Stimulated activated CD4-positive, alpha-beta T cell treated with anti-CD3 and anti-CD28 coated beads, Interleukin-4, amount 100 ng/mL, for 1 hour (primary cell): ENCODE measurements at regions not wholly inside any gene's neighbourhood (a gene's known extent, or its start where the extent isn't known, plus 50 kb on each side); places are given as distances from the start of the nearest gene placed in this dataset.
"Not testable (repeated sequence)": the region's sequence is repeated elsewhere in the genome, so short reads cannot be mapped to it uniquely, and the experiment has no call there.

Experiments
- DNase-seq: peaks from one replicate; pipeline ENCODE4 v3.0.0-alpha.2; 2020

DNA sequence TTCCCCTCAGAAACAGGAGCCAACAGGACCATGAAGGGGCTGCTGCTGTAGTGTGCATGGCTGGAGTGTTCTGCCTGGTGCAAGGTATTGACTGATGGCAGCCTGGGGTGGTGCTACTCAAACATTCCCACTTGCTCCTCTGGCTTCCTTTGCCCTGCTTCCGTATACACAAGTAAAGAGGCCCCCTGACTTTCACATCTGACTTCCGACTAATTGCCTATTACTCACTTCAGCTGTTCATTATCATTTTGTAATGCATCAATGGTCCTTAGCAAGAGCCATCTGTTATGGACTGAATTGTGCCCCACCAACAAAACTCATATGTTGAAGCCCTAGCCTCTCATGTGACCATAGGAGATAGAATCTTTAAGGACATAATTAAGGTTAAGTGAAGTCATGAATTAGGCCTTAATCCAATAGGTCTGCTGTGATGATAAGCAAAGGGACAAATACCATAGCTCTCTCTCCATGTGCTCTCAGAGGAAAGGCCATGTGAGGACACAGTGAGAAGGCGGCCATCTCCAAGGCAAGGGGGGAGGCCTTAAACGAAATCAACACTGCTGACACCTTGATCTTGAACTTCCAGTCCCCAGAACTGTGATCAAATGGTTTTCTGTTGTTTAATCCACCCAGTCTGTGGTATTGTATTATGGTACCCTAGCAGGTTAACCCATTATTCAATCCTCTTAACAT lies 122.5 kb upstream of the CLNK start:
- DNase-seq, result no peak

DNA sequence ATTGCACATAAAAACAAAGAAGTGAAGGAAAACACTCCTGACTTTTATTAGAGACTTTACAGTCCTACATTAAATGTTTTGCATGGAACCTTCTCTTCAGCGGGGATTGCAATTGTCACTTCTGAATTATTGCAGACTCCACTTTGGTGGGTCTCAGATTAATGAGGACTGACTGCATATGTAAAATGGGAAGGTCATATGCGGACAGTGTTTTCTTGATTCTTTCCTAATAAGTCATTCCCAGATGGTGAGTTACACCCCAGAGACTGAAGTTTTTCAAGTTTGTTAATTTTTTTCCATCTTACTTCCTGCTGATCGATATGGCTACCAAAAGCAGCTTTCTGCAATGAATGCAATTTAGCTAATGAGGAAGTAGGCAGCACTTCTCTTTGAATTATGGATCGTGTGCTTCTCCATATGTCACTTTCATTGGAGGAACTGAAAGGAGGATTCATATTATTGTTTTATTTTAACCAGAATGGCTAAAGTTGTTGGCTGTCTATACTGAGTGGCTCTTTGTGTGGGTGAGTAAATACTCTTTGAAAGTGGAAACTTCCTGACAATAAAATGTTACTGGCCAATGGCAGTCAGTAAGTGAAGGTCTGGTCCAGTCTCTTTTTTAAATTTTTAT lies 119.3 kb upstream of the CLNK start:
- no peak for DNase-seq

DNA sequence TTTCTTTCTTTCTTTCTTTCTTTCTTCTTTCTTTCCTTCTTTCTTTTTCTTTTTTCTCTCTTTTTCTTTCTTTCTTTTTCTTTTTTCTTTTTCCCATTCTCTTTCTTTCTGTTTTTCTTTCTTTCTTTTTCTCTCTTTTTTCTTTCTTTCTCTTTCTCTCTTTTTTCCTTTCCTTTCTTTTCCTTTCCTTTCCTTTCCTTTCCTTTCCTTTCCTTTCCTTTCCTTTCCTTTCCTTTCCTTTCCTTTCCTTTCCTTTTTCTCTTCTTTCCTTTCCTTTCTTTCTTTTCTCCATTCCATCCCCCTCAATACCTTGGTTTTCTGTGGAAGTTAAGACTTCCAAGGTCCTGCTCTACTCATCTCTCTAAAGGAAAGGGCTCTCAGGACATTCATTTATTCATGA lies 102.8 kb upstream of the CLNK start:
- DNase-seq, result no peak

DNA sequence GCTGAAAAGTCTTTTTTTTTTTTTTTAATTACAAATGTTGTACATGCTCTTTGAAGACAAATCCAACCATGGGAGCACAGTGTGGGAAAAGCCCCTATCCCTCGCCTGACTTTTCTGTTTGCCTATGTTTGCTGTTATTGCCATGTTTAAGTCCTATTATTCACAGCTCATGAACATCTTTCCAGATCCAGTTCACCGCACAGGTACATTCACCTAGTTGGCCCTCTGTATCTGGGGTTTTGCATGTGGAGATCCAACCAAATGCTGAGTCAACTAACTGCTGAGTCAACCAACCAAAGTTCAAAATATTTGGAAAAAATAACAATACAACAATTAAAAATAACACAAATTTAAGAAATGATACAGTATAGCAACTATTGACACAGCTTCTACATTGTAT lies 100.1 kb upstream of the CLNK start:
- no peak for DNase-seq

DNA sequence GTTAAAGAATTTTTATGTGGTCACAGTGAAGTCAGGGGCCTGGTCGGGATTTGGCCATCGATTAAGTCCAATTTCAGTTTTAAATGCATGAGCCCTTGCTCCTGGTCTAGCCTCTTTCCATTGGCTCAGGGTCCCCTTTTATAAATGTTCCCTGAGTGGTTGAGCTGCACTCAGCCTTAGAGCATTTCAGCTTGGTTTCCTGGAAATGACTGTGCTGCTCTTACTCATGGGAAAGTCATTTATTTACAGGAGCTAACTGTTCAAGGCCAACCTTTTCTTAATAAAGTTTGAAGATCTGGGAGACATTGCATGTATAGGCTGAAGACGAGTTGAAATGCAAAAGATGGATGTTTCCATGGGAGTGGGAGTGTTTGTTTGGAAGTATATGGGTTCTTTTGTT lies 98.8 kb upstream of the CLNK start:
- no peak for DNase-seq

DNA sequence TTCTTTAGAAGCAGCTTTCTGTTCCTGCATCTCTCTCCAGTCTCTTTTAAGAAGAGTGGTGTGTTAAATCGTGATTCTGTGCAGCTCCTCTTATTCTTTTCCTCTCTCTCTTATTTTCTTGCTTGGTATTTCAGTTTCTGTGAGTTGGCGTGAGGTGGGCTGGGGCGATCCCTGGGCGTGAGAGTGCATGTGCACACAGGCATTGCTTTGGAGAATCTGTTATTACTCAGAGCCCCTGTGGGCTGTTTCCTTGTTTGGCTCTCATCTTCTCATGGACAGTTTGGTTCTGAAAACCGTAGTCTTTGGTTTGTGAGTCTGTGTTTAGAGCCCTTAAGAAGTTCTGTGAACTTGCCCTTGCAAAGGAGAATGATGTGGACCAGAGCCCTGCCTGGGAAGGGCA lies 97.2 kb upstream of the CLNK start:
- DNase-seq, result no peak

DNA sequence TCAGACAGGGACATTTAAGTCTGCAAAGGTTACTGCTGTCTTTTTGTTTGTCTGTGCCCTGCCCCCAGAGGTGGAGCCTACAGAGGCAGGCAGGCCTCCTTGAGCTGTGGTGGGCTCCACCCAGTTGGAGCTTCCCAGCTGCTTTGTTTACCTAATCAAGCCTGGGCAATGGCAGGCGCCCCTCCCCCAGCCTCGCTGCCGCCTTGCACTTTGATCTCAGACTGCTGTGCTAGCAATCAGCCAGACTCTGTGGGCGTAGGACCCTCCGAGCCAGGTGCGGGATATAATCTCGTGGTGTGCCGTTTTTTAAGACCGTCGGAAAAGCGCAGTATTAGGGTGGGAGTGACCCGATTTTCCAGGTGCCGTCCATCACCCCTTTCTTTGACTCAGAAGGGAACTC lies 96.2 kb upstream of the CLNK start:
- not testable (repeated sequence) for DNase-seq

DNA sequence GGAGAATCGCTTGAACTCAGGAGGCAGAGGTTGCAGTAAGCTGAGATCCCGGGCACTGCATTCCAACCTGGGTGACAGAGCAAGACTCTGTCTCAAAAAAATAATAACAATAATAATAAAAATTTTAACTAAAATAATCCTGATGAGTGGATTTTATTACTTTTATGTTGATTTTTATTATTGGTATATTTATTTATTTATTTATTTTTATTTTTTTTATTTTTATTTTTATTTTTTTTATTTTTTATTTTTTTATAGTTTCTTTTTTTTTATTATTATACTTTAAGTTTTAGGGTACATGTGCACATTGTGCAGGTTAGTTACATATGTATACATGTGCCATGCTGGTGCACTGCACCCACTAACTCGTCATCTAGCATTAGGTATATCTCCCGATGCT lies 90.6 kb upstream of the CLNK start:
- not testable (repeated sequence) for DNase-seq

DNA sequence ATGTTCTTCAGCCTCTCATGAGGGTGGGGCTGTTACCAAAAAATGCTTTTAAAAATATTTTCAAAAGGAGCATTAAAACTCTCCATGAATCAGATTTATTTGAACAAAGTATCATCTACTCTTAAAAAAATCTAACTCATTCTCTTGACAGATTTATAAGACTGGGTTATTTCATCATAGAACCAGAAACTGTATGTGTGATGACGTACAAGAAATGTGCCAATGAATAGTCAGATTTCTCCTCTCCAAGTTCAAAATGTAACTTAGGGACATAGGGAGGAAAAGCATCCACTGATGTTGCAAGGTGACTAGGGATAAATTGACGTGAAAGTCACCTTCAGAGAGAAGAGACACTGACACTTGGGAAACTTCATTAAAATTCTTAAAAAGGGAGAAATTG lies 89.1 kb upstream of the CLNK start:
- DNase-seq, result no peak

DNA sequence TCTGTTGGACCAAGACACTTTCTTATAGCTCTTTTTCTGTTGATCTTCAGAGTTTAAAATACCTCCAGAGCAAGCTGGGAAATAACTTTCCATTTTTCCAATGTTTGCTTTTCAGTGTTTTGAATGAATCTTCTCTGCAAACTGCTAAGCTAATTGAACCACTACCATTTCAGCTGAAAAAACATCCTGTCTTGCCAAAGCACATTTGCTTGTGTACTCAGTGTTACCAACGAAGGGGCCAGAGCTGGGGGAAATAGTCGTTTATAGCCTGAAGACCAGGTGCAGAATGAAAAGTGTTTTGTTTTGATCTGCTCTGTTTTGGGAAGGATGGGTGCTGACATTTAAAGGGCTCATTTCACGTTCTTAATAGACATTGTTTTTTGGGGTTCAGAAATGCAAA lies 88.4 kb upstream of the CLNK start:
- DNase-seq, result no peak

DNA sequence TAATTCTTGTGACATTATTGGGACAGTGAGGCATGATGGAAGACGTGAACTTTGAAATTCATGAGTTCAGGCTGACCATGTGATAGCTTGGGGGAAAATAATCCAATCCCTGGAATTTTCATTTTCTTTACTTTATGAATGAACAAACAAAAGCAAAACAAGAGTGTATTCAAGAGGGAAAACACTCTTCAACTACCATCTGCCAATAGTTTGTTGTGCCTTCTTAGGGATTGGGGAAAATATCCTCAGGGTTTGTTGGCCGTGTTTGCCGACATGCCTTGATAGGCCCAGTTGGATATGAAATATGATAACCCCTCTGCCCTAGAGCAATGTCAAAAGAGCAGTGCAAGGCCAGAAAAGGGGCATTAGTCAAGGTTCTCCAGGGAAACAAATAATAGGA lies 80.8 kb upstream of the CLNK start:
- DNase-seq, result no peak

DNA sequence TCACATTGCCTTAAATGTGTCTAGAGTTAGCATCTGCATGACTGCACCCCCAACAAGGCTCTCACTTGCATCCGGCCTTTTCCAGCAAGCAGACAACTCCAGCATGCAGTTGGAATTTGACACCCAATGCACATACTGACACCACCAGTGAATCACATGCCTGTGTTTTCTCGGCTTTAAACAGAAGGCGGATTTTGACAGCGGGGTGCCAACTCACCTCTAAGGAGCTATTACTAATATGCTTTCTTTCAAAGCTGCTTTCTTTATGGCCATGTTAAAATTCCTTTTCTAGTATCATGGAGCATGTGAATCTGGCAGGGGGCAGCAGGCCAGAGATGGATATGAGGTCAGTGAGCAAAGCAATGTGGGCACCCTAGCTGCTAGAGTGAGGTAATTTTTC lies 78.0 kb upstream of the CLNK start:
- DNase-seq, result no peak

DNA sequence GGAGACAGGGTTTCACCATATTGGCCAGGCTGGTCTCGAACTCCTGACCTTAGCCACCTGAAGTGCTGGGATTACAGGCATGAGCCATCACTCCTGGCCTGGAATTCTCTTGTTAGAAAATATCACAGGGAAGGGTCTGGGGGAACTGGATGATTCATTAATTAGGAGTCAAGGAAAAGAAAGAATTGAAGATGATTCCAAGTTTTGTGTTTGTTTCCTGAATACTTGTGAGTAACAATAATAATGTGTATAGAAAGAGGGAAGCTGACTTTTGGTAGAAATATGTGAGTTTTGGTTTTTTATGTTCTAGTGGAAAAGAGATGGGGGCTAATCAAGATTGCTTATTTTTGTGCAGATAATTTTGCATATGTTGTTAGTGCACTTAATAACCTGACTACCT lies 77.3 kb upstream of the CLNK start:
- no peak for DNase-seq

DNA sequence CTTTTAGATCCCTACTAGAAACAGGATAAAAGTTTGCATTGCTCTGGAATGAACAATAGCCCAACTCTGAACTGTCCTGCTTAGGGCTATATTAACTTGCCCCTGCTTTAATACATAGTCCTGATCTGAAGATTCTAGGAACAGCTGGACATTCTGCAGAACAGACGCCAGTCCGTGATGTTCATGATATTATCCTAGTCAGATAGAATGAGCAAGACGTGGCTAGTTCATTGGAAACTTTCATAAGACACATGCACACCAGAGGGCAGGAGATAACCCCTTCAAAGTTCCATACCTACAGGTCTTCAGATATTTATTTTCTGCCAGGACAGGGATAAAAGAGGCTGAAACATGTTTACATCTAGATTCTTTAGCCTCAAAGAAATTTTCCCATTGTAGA lies 75.5 kb upstream of the CLNK start:
- DNase-seq, result no peak

DNA sequence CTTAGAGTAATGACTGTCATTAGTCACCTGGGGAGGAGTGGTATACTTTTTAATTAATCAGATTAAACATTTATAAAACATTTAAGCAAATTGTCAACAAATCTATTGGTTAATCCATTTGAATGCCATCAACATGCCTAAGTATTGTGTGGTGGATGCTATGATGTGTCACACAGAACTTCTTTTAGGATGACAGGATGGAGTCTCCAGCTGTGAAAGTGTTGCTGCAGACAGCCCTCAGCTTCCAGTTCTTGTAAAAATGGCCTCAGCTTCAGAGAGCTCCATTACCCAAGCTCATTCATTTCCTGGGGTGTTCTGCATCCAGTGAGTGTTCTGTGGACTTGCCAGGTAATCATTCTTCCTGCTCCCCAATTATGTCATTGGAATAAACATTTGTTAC lies 74.3 kb upstream of the CLNK start:
- DNase-seq, result no peak

DNA sequence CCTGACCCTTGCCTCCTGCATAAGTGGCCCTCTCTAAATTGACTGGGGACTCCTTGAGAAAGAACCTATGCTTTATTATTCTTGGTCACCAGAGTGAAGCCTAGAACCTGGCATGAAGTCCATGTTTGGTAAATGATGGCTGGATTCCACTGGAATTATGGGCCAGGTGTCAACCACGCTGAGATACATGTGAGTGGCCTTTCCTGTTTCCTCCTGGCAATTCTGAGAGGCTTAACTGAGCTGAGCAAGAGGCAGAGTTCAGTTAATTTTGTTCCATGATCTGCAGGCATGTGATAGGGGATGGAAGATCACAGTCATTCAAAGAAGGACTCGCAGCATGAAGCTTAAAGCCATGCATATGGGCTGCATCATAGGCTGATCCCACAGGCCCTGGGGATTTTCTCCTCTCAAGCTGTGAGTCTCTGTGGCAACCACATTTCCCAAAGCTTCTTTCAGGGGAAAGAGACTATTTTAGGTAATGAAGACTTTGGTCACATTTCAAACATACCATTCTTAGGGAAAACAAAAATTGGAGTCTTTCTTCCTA lies 69.4 kb upstream of the CLNK start:
- no peak for DNase-seq

DNA sequence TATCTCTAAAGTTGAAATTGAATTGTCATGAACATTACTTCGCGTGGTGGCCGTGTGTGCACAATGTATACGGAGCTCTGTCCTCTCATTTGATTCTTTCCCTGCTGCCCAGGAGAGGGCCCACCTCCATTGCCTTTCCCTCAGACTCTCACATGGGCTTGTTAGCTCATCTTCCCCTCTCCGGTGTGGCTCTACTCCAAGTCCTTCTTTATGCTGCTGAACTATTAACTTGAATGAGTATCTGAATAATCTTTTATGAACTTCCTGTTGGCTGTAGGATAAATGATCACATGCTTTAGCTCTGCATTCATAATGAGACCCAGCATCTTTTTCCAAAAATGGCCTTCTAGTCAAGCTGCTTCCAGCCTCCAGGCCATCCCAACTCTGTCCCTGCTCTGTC lies 68.8 kb upstream of the CLNK start:
- DNase-seq, result no peak

DNA sequence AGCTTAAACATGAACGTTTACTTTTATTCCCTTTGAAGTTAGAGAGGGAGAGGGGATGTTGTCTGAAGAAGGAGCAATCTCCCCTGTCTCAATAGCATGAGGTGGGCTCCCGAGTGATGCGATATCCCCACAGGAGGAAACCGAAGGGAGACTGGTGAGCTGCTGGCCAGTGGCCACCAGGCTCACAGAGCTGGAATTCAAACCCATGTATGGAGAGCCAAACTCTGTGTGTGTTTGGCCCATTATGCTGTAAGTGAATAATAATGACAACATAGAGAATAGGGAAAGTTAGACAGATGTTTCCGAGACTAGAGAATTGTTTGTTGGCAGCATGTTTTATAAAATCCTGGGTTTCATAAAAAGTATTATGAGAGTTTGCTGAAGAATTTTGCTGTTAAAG lies 66.1 kb upstream of the CLNK start:
- DNase-seq, result no peak

DNA sequence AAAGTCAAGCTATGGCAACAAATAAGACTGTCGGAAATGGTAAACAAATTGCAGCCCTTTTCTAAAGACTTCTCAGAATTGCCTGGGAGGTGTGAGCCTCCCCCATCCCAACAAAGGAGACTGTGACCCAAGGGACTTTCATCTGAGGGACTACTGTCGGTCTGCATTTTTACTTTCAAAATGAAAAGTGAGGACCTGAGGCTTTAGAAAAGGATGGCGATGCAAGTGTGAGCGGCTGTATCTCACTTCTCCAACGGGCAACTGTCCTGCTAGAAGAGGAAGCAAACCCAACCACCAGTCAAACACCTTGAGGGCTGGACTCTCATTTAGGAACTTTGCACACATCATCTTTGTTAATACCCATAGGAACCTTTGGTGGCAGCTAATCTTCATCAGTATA lies 62.6 kb upstream of the CLNK start:
- no peak for DNase-seq

DNA sequence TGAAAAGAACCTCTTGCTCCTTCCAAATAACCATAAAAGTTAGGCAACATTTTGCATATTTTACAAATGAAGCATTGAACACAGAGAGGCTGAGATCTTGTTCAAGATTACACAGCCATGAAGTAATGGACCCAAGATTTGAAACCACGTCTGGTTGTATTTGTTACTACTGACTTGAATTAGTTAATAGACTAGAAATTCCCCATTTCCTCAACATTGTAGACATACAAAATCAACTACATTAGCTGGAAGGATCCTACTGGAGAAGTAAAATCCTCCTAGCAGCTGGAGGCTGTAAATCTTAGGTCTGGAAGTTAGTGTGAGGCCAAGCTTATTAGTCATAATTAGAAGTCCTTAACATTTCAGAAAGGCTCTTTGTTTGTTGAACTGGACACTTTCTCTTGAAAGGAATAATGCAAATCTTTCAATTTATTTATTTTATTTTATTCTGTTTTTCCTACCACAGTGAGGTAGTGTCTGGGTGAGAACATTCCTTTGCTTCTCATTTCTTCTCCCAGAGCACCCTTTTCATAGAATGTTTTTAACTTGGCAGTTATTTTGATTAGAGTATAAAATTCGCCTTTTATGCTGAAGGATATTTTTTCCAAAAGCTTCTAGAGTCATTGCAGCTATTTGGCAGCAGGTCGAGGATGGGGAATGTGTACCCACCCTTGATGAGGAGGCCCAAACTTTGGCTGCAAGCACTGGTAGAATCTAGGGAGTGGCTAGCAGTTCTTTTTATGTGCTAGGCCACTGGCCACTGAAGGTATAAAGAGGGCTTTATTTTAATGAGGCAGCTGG lies 62.0 kb upstream of the CLNK start:
- DNase-seq, result no peak

DNA sequence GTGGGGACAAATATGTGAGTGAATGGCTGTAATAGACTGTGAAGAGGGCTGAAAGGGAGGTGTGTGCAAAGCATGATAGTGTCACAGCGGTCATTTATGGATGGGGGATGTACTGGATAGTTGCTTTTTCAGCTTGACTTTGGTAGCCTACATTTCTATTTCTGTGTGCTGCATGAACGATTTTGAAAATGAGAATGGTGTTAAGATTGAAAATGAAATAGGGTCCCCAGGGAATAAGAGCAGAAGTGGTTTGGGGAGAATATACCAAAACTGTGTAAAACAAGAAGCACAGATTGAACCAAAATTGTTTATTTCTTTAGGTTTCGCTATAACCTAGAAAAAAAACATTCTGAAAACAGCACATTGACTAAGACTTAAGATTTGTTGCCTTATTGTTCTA lies 58.8 kb upstream of the CLNK start:
- DNase-seq, result no peak

DNA sequence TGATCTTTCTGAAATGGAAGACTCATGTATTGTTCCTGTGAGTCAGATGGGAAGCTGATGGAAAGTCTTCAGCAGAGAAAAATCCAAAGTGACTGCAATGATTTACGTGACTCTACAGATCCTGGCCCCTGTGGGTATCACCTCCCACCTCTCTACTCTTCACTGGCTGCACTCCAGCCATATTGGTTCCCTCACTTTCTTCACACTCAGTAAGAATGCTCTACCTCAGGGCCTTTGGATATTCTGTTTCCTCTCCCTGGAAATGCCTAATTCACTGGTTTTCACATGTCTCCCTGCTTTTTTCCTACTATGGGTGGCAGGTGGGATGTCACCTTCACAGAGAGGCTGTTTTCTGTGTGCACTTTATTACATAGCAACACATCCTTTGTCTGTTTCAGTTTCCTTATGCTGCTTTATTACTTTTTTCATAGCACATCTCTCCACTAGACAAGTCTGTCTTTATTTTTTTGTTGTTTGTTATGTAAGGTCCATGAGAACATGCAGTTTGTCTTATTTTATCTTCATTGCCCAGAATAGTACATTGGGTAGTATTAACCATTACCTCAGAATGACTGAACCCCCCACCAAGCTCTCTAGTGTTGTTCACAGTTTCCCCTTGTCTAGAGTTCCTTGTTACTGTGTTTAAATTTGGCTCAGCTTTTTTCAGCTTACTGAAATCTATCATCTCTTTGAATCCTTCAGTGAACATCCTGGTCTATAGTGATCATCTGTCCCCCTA lies 57.6 kb upstream of the CLNK start:
- DNase-seq, result no peak

DNA sequence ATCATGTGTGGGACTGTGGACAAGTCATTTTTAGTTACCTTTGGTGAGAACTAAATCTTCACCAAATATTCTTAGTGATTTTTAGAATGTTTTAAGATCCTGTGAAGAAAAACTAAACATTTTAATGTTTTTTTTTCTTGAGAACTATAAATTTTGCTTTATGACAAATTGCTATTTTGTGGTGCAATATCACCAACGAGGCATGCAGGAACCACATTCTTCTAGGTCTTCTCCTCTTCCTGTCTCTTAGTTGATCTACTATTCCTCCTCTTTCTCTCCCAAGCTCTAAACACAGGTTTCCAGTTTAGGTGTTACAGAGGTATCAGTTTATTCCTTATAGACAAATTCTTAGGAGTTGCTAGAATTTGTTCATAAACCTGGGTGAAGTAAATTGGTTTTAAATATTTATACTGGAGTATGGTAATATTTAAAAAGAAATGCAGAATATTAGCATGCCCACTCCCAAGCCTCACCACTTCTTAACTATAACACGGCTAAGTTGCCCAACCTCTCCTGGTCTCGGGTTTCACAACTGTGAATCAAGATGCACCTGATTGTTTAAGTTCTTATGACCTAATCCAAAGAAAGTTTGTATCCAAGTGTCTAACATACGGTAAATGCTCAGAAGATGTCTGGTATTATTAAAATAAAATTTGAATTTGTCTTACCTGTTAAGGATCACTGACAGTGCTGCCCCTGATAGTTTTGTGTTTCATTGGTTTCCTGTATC lies 56.5 kb upstream of the CLNK start:
- no peak for DNase-seq
